ENCODE measurements at regions not wholly inside any gene's neighbourhood (a gene's known extent, or its start where the extent isn't known, plus 50 kb on each side); places are given as distances from the start of the nearest gene placed in this dataset.

DNA sequence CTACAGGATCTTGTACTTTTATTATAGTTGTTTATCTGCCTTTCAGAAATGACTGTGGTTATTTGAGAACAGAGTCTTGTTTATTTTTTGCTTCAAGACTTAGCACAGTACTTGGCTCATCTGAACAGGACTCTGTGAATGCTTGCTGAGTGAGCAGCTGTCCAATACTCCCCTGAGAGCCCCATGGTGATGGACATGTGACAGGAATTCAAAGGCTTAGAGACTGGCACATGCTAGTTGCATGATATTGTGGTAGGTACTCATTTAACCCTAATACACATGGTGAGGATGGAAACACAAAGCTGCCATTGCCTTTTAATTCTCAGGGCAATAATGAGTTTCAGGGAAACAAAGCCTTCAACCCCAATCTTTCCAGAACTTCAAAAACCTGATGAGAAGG lies 97.3 kb downstream of the GEMIN8 start:
- TF ChIP-seq, protein P1, sequence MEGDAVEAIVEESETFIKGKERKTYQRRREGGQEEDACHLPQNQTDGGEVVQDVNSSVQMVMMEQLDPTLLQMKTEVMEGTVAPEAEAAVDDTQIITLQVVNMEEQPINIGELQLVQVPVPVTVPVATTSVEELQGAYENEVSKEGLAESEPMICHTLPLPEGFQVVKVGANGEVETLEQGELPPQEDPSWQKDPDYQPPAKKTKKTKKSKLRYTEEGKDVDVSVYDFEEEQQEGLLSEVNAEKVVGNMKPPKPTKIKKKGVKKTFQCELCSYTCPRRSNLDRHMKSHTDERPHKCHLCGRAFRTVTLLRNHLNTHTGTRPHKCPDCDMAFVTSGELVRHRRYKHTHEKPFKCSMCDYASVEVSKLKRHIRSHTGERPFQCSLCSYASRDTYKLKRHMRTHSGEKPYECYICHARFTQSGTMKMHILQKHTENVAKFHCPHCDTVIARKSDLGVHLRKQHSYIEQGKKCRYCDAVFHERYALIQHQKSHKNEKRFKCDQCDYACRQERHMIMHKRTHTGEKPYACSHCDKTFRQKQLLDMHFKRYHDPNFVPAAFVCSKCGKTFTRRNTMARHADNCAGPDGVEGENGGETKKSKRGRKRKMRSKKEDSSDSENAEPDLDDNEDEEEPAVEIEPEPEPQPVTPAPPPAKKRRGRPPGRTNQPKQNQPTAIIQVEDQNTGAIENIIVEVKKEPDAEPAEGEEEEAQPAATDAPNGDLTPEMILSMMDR (conservative IDR thresholded peaks at IDR 0.05; ENCODE audit: low read length) = no peak
- no peak for TF ChIP-seq EZH2phosphoT487 (IDR thresholded peaks at IDR 0.05; ENCODE audit: borderline replicate concordance, low read depth, low read length)

All from OCI-LY7 (cell line).